Sigmoid colon (tissue), 6 donors: ENCODE measurements at regions not wholly inside any gene's neighbourhood (a gene's known extent, or its start where the extent isn't known, plus 50 kb on each side); places are given as distances from the start of the nearest gene placed in this dataset.

Source experiments
- DNase-seq: peaks from one replicate; pipeline ENCODE4 v3.0.0-alpha.2; 2019
- H3K27ac ChIP-seq, 4 donors: fragments of 200-600 bp; sonication (generic); one replicate each; pipeline ENCODE4 v1.5.1; 2016 to 2019; ENCODE audit warnings: mild to moderate bottlenecking in 1 of 4
- H3K27me3 ChIP-seq, 3 donors: fragments of 200-600 bp; sonication (generic); one replicate each; pipeline ENCODE4 v1.5.1; 2019; ENCODE audit warnings: mild to moderate bottlenecking in 1 of 3
- H3K36me3 ChIP-seq, 4 donors: fragments of 200-600 bp; sonication (generic); one replicate each; pipeline ENCODE4 v1.5.1; 2016 to 2019
- H3K4me1 ChIP-seq, 4 donors: fragments of 200-600 bp; sonication (generic); one replicate each; pipeline ENCODE4 v1.5.1; 2017 to 2019
- H3K4me3 ChIP-seq, 4 donors: fragments of 200-600 bp; sonication (generic); one replicate each; pipeline ENCODE4 v1.5.1; 2017 to 2019; ENCODE audit warnings: mild to moderate bottlenecking in 2 of 4, moderate library complexity in 1 of 4
- H3K9me3 ChIP-seq, 4 donors: fragments of 200-600 bp in 3 of 4; sonication (generic) in 3 of 4; one replicate each; pipeline versions ENCODE4 v1.5.1 to v1.6.1; 2013 to 2019
- CTCF ChIP-seq, 4 experiments: fragments of 450-650 bp in 3 of 4; fragments of 200-600 bp in 1 of 4; IDR thresholded peaks; one replicate each; pipeline ENCODE4 v1.5.1; 2016 to 2019; ENCODE audit warnings: antibody characterized with exemption in 4 of 4, mild to moderate bottlenecking in 3 of 4, moderate library complexity in 2 of 4
- EP300 ChIP-seq, 4 donors: sonication (generic); formaldehyde crosslinking; IDR thresholded peaks; one replicate each; pipeline ENCODE4 v1.6.1; 2017; ENCODE audit warnings: antibody characterized with exemption in 4 of 4
- POLR2A ChIP-seq, 2 donors: fragments of 450-650 bp; IDR thresholded peaks; one replicate each; pipeline ENCODE4 v1.6.1; 2016; ENCODE audit warnings: antibody characterized with exemption in 2 of 2, mild to moderate bottlenecking in 2 of 2, moderate library complexity in 2 of 2
- POLR2AphosphoS5 ChIP-seq, 4 donors: sonication (generic); formaldehyde crosslinking; IDR thresholded peaks; one replicate each; pipeline ENCODE4 v1.6.1; 2017; ENCODE audit warnings: antibody characterized with exemption in 4 of 4
- WGBS, 2 donors: extraction: QIAGEN DNeasy Blood & Tissue Kit; methylation state at CpG; one replicate each; pipeline ENCODE4 v1.1.7; 2013; 5-methylcytosine and 5-hydroxymethylcytosine counted together
- intact Hi-C: fragments of 100-400 bp; cut with DNase I; formaldehyde crosslinking; loops from one replicate; pipeline ENCODE4 v1.15.1; 2023
- donor health status: healthy with polysubstance abuse.
- donor health status: healthy.

DNA sequence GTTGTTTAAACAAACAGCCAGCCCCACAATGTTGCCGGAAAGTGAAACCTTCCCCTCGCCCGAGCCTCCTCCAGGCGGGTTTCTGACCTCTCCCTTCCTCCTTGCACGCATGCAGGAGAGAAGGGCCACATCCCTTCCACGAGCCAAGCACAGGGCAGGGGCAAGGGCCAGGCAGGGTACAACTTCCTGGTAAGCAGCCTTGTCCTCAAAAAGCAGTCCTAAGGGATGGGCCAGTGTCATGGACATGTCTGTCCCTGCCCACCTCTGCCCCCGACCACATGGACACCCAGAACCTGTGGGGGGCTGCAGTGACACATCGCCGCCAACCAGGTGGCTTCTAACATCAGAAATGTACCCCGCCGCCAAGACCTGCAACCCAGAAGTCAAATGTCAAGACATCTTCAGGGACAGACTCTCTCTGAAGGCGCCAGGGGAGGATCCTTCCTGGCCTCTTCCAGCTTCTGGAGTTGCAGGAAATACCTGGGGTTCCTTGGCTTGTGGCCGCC, 145.3 kb downstream of the CRYBB2 start:
- Histone ChIP-seq H3K36me3 (peaks cover 0 to 5% (median under 1%) of the 10 kb centered on the region in 4 donors), H3K4me3 (no peak overlapping the region), H3K27ac (no peak overlapping the region), H3K9me3 (no peaks in the 10 kb centered on the region), H3K27me3 (no peaks in the 10 kb centered on the region), H3K4me1 (peaks cover 0 to 15% (median 4%) of the 10 kb centered on the region in 4 donors)
- intact Hi-C loops = loop anchor here (5.0 kb wide), 2 partner anchors 83 to 408 kb away; no protein-coding TSS in a partner anchor
- 51 to 68% methylated on average over 13 of the region's 13 CpGs for WGBS, 2 donors
- DNase-seq = peak; percentile 56
- TF ChIP-seq EP300 (IDR thresholded peaks at IDR 0.05) (no peak), POLR2A (IDR thresholded peaks at IDR 0.05) (no peak), POLR2AphosphoS5 (IDR thresholded peaks at IDR 0.05) (no peak), CTCF (IDR thresholded peaks at IDR 0.05) (no peak)

GRCh38 chr22:25365491-25366261, 146.2 kb downstream of the CRYBB2 start:
- TF ChIP-seq POLR2AphosphoS5 (IDR thresholded peaks at IDR 0.05) = no peak
- TF ChIP-seq CTCF (IDR thresholded peaks at IDR 0.05) = no peak
- no peak for TF ChIP-seq POLR2A (IDR thresholded peaks at IDR 0.05)
- no peak for TF ChIP-seq EP300 (IDR thresholded peaks at IDR 0.05)
- DNase-seq = peak; percentile 58
- intact Hi-C loops = no loop called here
- WGBS, 2 donors = 75 to 86% methylated on average over 34 of the region's 34 CpGs
- Histone ChIP-seq H3K27me3 (no peaks in the 10 kb centered on the region), H3K27ac (no peak overlapping the region), H3K4me3 (no peak overlapping the region), H3K4me1 (peaks cover 0 to 15% (median 4%) of the 10 kb centered on the region in 4 donors), H3K9me3 (no peaks in the 10 kb centered on the region), H3K36me3 (no peaks in the 10 kb centered on the region)

- intact Hi-C loops = no loop called here
Measured at GRCh38 chr22:25366408-25366807, 147.0 kb downstream of the CRYBB2 start.

DNA sequence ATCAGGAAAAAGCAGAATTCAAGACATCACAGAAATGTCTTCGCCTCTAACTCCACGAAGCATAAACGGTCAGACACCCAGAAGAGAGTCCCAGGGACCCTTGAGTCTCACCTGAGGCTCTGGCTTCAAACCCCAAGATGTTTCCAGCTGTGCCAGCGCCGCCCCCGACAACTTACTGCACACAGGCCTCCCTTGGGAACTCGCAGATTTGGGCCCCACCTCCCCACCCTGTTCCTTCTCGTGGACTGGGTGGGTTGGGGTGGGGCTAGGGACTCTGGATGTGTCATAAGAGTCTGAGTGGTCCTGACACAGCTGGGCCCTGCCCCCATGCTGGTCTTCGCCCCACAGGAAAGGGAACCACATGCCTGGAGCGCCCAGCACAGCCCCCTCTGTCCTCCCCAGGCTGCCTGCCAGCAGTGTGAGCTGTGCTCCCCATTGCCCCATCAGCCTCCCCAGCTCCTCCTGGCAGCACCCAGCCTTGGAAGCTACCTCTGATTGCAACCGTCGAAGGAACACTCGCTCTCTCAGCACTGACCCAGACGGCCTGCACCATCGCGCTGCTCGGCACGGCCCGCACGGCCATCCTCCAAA, 147.5 kb downstream of the CRYBB2 start:
- peaks cover 0 to 1% (median under 1%) of the 10 kb centered on the region in 4 donors for H3K36me3 ChIP-seq
- WGBS, 2 donors = 92 to 94% methylated on average over 20 of the region's 20 CpGs
- TF ChIP-seq POLR2AphosphoS5 (IDR thresholded peaks at IDR 0.05) (no peak), CTCF (IDR thresholded peaks at IDR 0.05) (no peak), POLR2A (IDR thresholded peaks at IDR 0.05) (no peak), EP300 (IDR thresholded peaks at IDR 0.05) (no peak)

More at GRCh38 chr22:25366408-25366807, 147.0 kb downstream of the CRYBB2 start:
- H3K36me3 ChIP-seq = no peaks in the 10 kb centered on the region
- DNase-seq = no peak
- no peak overlapping the region for H3K27ac ChIP-seq
- no peaks in the 10 kb centered on the region for H3K9me3 ChIP-seq
- H3K4me1 ChIP-seq = peaks cover 0 to 15% (median 4%) of the 10 kb centered on the region in 4 donors
- no peak for TF ChIP-seq POLR2A (IDR thresholded peaks at IDR 0.05)
- H3K27me3 ChIP-seq = no peaks in the 10 kb centered on the region
- H3K4me3 ChIP-seq = no peak overlapping the region
- WGBS, 2 donors = 92 to 94% methylated on average over 10 of the region's 10 CpGs

DNA sequence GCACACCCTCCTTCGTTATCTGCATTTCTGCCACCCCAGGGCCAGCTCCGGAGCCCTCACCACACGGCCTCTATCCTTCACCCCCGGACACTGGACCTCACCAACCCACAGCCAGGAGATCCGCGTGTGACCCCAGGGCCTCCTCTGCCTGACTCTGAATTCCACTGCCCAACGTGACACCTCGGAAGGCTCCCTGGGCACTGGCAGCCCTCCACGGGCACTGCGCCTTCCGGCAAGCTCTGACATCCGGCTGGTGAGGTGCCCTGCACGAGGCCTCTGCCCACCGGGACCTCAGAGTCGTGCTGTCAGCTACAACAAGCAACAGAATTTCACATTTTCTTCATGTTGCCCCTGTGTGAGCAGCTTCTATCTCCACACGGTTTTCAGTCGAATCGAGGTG, 148.3 kb downstream of the CRYBB2 start:
- DNase-seq = no peak
- WGBS, 2 donors = 87 to 94% methylated on average over 18 of the region's 18 CpGs
- peaks cover 0 to 9% (median under 1%) of the 10 kb centered on the region in 4 donors for H3K4me1 ChIP-seq
- no peak overlapping the region for H3K27ac ChIP-seq
- H3K9me3 ChIP-seq = no peaks in the 10 kb centered on the region
- TF ChIP-seq POLR2A (IDR thresholded peaks at IDR 0.05) (no peak), EP300 (IDR thresholded peaks at IDR 0.05) (no peak), CTCF (IDR thresholded peaks at IDR 0.05) (no peak), POLR2AphosphoS5 (IDR thresholded peaks at IDR 0.05) (no peak)
- H3K4me3 ChIP-seq = no peak overlapping the region
- H3K36me3 ChIP-seq = peaks cover 0 to 9% (median 2%) of the 10 kb centered on the region in 4 donors
- H3K27me3 ChIP-seq = no peaks in the 10 kb centered on the region
- intact Hi-C loops = no loop called here

More for the DNA sequence above, 147.5 kb downstream of the CRYBB2 start:
- Histone ChIP-seq H3K9me3 (no peaks in the 10 kb centered on the region), H3K27ac (no peak overlapping the region), H3K4me1 (peaks cover 0 to 15% (median 4%) of the 10 kb centered on the region in 4 donors), H3K4me3 (no peak overlapping the region), H3K27me3 (no peaks in the 10 kb centered on the region)
- DNase-seq = no peak
- intact Hi-C loops = no loop called here
